ENCODE measurements at regions not wholly inside any gene's neighbourhood (a gene's known extent, or its start where the extent isn't known, plus 50 kb on each side); places are given as distances from the start of the nearest gene placed in this dataset.

- no peak overlapping the region for H4K8ac ChIP-seq (ENCODE audit: low read length)
- H2BK12ac ChIP-seq (ENCODE audit: low read length in 2 of 2) = peak overlapping the region in 1 of 2 experiments; percentile 83
- no peaks in the 10 kb centered on the region for H3K4me1 ChIP-seq (ENCODE audit: control insufficient read depth, insufficient read depth, low read depth, low read length)
- no peak overlapping the region for H2BK5ac ChIP-seq (ENCODE audit: low read depth, low read length, poor library complexity, severe bottlenecking)
- H2AFZ ChIP-seq (ENCODE audit: low read depth, low read length) = no peak overlapping the region
- 75% methylated on average over 6 of the region's 7 CpGs for WGBS
- H3K79me1 ChIP-seq (replicated peaks; ENCODE audit: low read length, poor library complexity, severe bottlenecking) = no peaks in the 10 kb centered on the region
- H4K91ac ChIP-seq (ENCODE audit: low read length) = no peak overlapping the region
- H3K14ac ChIP-seq (ENCODE audit: low read length in 2 of 2) = peak overlapping the region in 1 of 2 experiments; percentile 26
- H3K9ac ChIP-seq (ENCODE audit: low read length) = no peak overlapping the region
- peak overlapping the region in 1 of 2 experiments; percentile 37 for H3K18ac ChIP-seq (ENCODE audit: low read depth in 1 of 2, low read length in 2 of 2)
- H2BK120ac ChIP-seq (ENCODE audit: low read depth, low read length) = no peak overlapping the region
- no peaks in the 10 kb centered on the region for H3K36me3 ChIP-seq (ENCODE audit: control insufficient read depth in 1 of 2, insufficient read depth in 2 of 2, low read depth in 1 of 2, low read length in 2 of 2)
- no peak overlapping the region for H2BK15ac ChIP-seq (ENCODE audit: low read depth, poor library complexity, severe bottlenecking)
- no peak overlapping the region for H3K4me2 ChIP-seq (ENCODE audit: low read length, poor library complexity, severe bottlenecking)
- peak overlapping the region; percentile 39 for H2AK5ac ChIP-seq (ENCODE audit: low read length, severe bottlenecking)
- peak overlapping the region in 1 of 2 experiments; percentile 88 for H3K4ac ChIP-seq (ENCODE audit: low read depth in 1 of 2, low read length in 2 of 2)
- DNase-seq = peak; percentile 33
- H3K9me3 ChIP-seq (ENCODE audit: control insufficient read depth, low read length) = no peaks in the 10 kb centered on the region
- H3K27me3 ChIP-seq (ENCODE audit: control insufficient read depth in 1 of 2, insufficient read depth in 1 of 2, low read length in 2 of 2) = no peaks in the 10 kb centered on the region
- H3K27ac ChIP-seq (ENCODE audit: low read length, poor library complexity, severe bottlenecking) = no peak overlapping the region
- H3K4me3 ChIP-seq (ENCODE audit: insufficient read depth in 1 of 2, low read depth in 1 of 2, low read length in 2 of 2) = no peak overlapping the region
- no peak overlapping the region for H3K23ac ChIP-seq (ENCODE audit: low read length in 2 of 2)
These were observed 508.6 kb upstream of the ADAMTS5 start for GRCh38 chr21:27475363-27475955.

- no peaks in the 10 kb centered on the region for H3K36me3 ChIP-seq (ENCODE audit: control insufficient read depth in 1 of 2, insufficient read depth in 2 of 2, low read depth in 1 of 2, low read length in 2 of 2)
- H3K4me2 ChIP-seq (ENCODE audit: low read length, poor library complexity, severe bottlenecking) = no peak overlapping the region
- H3K4me1 ChIP-seq (ENCODE audit: control insufficient read depth, insufficient read depth, low read depth, low read length) = no peaks in the 10 kb centered on the region
- no peak overlapping the region for H3K14ac ChIP-seq (ENCODE audit: low read length in 2 of 2)
- H3K23ac ChIP-seq (ENCODE audit: low read length in 2 of 2) = no peak overlapping the region
- H3K79me1 ChIP-seq (replicated peaks; ENCODE audit: low read length, poor library complexity, severe bottlenecking) = no peaks in the 10 kb centered on the region
- WGBS = 95% methylated on average over 1 of the region's 2 CpGs
- H2AK5ac ChIP-seq (ENCODE audit: low read length, severe bottlenecking) = no peak overlapping the region
- no peak overlapping the region for H3K27ac ChIP-seq (ENCODE audit: low read length, poor library complexity, severe bottlenecking)
- H2BK120ac ChIP-seq (ENCODE audit: low read depth, low read length) = no peak overlapping the region
- no peaks in the 10 kb centered on the region for H3K9me3 ChIP-seq (ENCODE audit: control insufficient read depth, low read length)
- no peak overlapping the region for H2BK12ac ChIP-seq (ENCODE audit: low read length in 2 of 2)
- no peak overlapping the region for H3K4me3 ChIP-seq (ENCODE audit: insufficient read depth in 1 of 2, low read depth in 1 of 2, low read length in 2 of 2)
- no peak overlapping the region for H2AFZ ChIP-seq (ENCODE audit: low read depth, low read length)
- H2BK15ac ChIP-seq (ENCODE audit: low read depth, poor library complexity, severe bottlenecking) = no peak overlapping the region
- DNase-seq = no peak
- H3K18ac ChIP-seq (ENCODE audit: low read depth in 1 of 2, low read length in 2 of 2) = no peak overlapping the region
- H3K4ac ChIP-seq (ENCODE audit: low read depth in 1 of 2, low read length in 2 of 2) = no peak overlapping the region
- H2BK5ac ChIP-seq (ENCODE audit: low read depth, low read length, poor library complexity, severe bottlenecking) = no peak overlapping the region
- H4K8ac ChIP-seq (ENCODE audit: low read length) = no peak overlapping the region
- no peak overlapping the region for H3K9ac ChIP-seq (ENCODE audit: low read length)
- no peaks in the 10 kb centered on the region for H3K27me3 ChIP-seq (ENCODE audit: control insufficient read depth in 1 of 2, insufficient read depth in 1 of 2, low read length in 2 of 2)
- no peak overlapping the region for H4K91ac ChIP-seq (ENCODE audit: low read length)
These were observed 500.5 kb upstream of the ADAMTS5 start for GRCh38 chr21:27467366-27467765.

- Histone ChIP-seq H2AK5ac (ENCODE audit: low read length, severe bottlenecking) (no peak overlapping the region), H3K36me3 (ENCODE audit: control insufficient read depth in 1 of 2, insufficient read depth in 2 of 2, low read depth in 1 of 2, low read length in 2 of 2) (no peaks in the 10 kb centered on the region), H3K4me1 (ENCODE audit: control insufficient read depth, insufficient read depth, low read depth, low read length) (no peaks in the 10 kb centered on the region), H4K91ac (ENCODE audit: low read length) (no peak overlapping the region), H3K4me3 (ENCODE audit: insufficient read depth in 1 of 2, low read depth in 1 of 2, low read length in 2 of 2) (no peak overlapping the region), H2BK5ac (ENCODE audit: low read depth, low read length, poor library complexity, severe bottlenecking) (no peak overlapping the region), H3K27ac (ENCODE audit: low read length, poor library complexity, severe bottlenecking) (no peak overlapping the region), H3K4me2 (ENCODE audit: low read length, poor library complexity, severe bottlenecking) (no peak overlapping the region), H2BK120ac (ENCODE audit: low read depth, low read length) (no peak overlapping the region), H3K18ac (ENCODE audit: low read depth in 1 of 2, low read length in 2 of 2) (peak overlapping the region in 1 of 2 experiments; percentile 9), H4K8ac (ENCODE audit: low read length) (no peak overlapping the region), H3K9ac (ENCODE audit: low read length) (no peak overlapping the region), H2AFZ (ENCODE audit: low read depth, low read length) (no peak overlapping the region), H3K14ac (ENCODE audit: low read length in 2 of 2) (no peak overlapping the region), H3K27me3 (ENCODE audit: control insufficient read depth in 1 of 2, insufficient read depth in 1 of 2, low read length in 2 of 2) (no peaks in the 10 kb centered on the region), H3K4ac (ENCODE audit: low read depth in 1 of 2, low read length in 2 of 2) (no peak overlapping the region), H3K79me1 (replicated peaks; ENCODE audit: low read length, poor library complexity, severe bottlenecking) (no peaks in the 10 kb centered on the region), H3K9me3 (ENCODE audit: control insufficient read depth, low read length) (no peaks in the 10 kb centered on the region), H3K23ac (ENCODE audit: low read length in 2 of 2) (no peak overlapping the region), H2BK12ac (ENCODE audit: low read length in 2 of 2) (no peak overlapping the region), H2BK15ac (ENCODE audit: low read depth, poor library complexity, severe bottlenecking) (no peak overlapping the region)
- no peak for DNase-seq
- 73% methylated on average over 2 of the region's 3 CpGs for WGBS
These were observed 499.3 kb upstream of the ADAMTS5 start for GRCh38 chr21:27466140-27466539.

GRCh38 chr21:27464648-27465047 is 497.8 kb upstream of the ADAMTS5 start:
- no peak overlapping the region for H2BK5ac ChIP-seq (ENCODE audit: low read depth, low read length, poor library complexity, severe bottlenecking)
- H3K18ac ChIP-seq (ENCODE audit: low read depth in 1 of 2, low read length in 2 of 2) = no peak overlapping the region
- no peak overlapping the region for H3K4ac ChIP-seq (ENCODE audit: low read depth in 1 of 2, low read length in 2 of 2)
- H2BK15ac ChIP-seq (ENCODE audit: low read depth, poor library complexity, severe bottlenecking) = no peak overlapping the region
- H4K8ac ChIP-seq (ENCODE audit: low read length) = no peak overlapping the region
- no peak overlapping the region for H3K4me3 ChIP-seq (ENCODE audit: insufficient read depth in 1 of 2, low read depth in 1 of 2, low read length in 2 of 2)
- H3K4me2 ChIP-seq (ENCODE audit: low read length, poor library complexity, severe bottlenecking) = no peak overlapping the region
- no peaks in the 10 kb centered on the region for H3K79me1 ChIP-seq (replicated peaks; ENCODE audit: low read length, poor library complexity, severe bottlenecking)
- H2BK120ac ChIP-seq (ENCODE audit: low read depth, low read length) = no peak overlapping the region
- H3K23ac ChIP-seq (ENCODE audit: low read length in 2 of 2) = no peak overlapping the region
- no peak overlapping the region for H3K27ac ChIP-seq (ENCODE audit: low read length, poor library complexity, severe bottlenecking)
- no peaks in the 10 kb centered on the region for H3K36me3 ChIP-seq (ENCODE audit: control insufficient read depth in 1 of 2, insufficient read depth in 2 of 2, low read depth in 1 of 2, low read length in 2 of 2)
- no peak overlapping the region for H2BK12ac ChIP-seq (ENCODE audit: low read length in 2 of 2)
- H3K9ac ChIP-seq (ENCODE audit: low read length) = no peak overlapping the region
- no peak overlapping the region for H4K91ac ChIP-seq (ENCODE audit: low read length)
- H2AK5ac ChIP-seq (ENCODE audit: low read length, severe bottlenecking) = no peak overlapping the region
- WGBS = no CpG with 5 or more reads among the region's 1 CpG
- DNase-seq = no peak
- H3K14ac ChIP-seq (ENCODE audit: low read length in 2 of 2) = no peak overlapping the region
- no peaks in the 10 kb centered on the region for H3K4me1 ChIP-seq (ENCODE audit: control insufficient read depth, insufficient read depth, low read depth, low read length)
- no peaks in the 10 kb centered on the region for H3K9me3 ChIP-seq (ENCODE audit: control insufficient read depth, low read length)
- H2AFZ ChIP-seq (ENCODE audit: low read depth, low read length) = no peak overlapping the region
- H3K27me3 ChIP-seq (ENCODE audit: control insufficient read depth in 1 of 2, insufficient read depth in 1 of 2, low read length in 2 of 2) = no peaks in the 10 kb centered on the region
